Activated CD8-positive, alpha-beta T cell treated with anti-CD3 and anti-CD28 coated beads for 36 hours (primary cell): ENCODE measurements at regions not wholly inside any gene's neighbourhood (a gene's known extent, or its start where the extent isn't known, plus 50 kb on each side); places are given as distances from the start of the nearest gene placed in this dataset.

Source experiments
- ATAC-seq: fragments of 200-7000 bp; cut with Tn5 transposase; one replicate; pipeline ENCODE4 v1.10.0; 2021; ENCODE audit warnings: mild to moderate bottlenecking, moderate library complexity
- CTCF ChIA-PET: fragments of 350-600 bp; sonication (Branson Sonifier 250); formaldehyde crosslinking; loops from one replicate; lab custom pipeline; 2021; ENCODE audit warnings: antibody characterized with exemption; lab: Charles Lee
- POLR2A ChIA-PET: fragments of 350-600 bp; sonication (Branson Sonifier 250); formaldehyde crosslinking; loops from one replicate; lab custom pipeline; 2021; ENCODE audit warnings: antibody characterized with exemption; lab: Charles Lee
- DNase-seq: peaks from one replicate; pipeline ENCODE4 v3.0.0-alpha.2; 2020
- H3K27ac Mint-ChIP-seq: one replicate; pipeline ENCODE4 v1.8.0; 2021; ENCODE audit warnings: mild to moderate bottlenecking, mixed read lengths
- H3K27me3 Mint-ChIP-seq: one replicate; pipeline ENCODE4 v1.8.0; 2021; ENCODE audit warnings: mixed read lengths
- H3K36me3 Mint-ChIP-seq: one replicate; pipeline ENCODE4 v1.8.0; 2021; ENCODE audit warnings: low read depth, mixed read lengths
- H3K4me1 Mint-ChIP-seq: one replicate; pipeline ENCODE4 v1.8.0; 2021; ENCODE audit warnings: low read depth, mixed read lengths
- H3K4me3 Mint-ChIP-seq: one replicate; pipeline ENCODE4 v1.8.0; 2021; ENCODE audit warnings: mild to moderate bottlenecking, moderate library complexity, mixed read lengths
- H3K9me3 Mint-ChIP-seq: one replicate; pipeline ENCODE4 v1.8.0; 2021; ENCODE audit warnings: mixed read lengths
- CTCF ChIP-seq: fragments of 200-600 bp; IDR thresholded peaks from one replicate; pipeline ENCODE4 v1.8.0; 2022; ENCODE audit warnings: antibody characterized with exemption, mild to moderate bottlenecking
- intact Hi-C: fragments of 100-400 bp; cut with micrococcal nuclease; formaldehyde crosslinking; loops from one replicate; pipeline ENCODE4 v1.10.0; 2022

- no peak overlapping the region for H3K27ac Mint-ChIP-seq
- H3K36me3 Mint-ChIP-seq: no peaks in the 10 kb centered on the region
- H3K27me3 Mint-ChIP-seq: no peaks in the 10 kb centered on the region
- H3K9me3 Mint-ChIP-seq: no peaks in the 10 kb centered on the region
- no peak for TF ChIP-seq CTCF
- CTCF ChIA-PET: interaction anchor here (1.1 kb wide), 1 partner anchor 17 kb away, joined by 3 read pairs; no protein-coding TSS in a partner anchor
- no peak for DNase-seq
- POLR2A ChIA-PET: no interaction called here
- H3K4me1 Mint-ChIP-seq: peaks cover 1% of the 10 kb centered on the region
- intact Hi-C loops: loop anchor here (10.0 kb wide), 1 partner anchor 201 kb away; no protein-coding TSS in a partner anchor
- H3K4me3 Mint-ChIP-seq: no peak overlapping the region
- ATAC-seq: no peak
Measured at GRCh38 chr4:55175779-55176231, 50.4 kb upstream of the KDR start.

- Mint-ChIP-seq H3K36me3 (no peaks in the 10 kb centered on the region), H3K4me1 (peaks cover 1% of the 10 kb centered on the region), H3K27me3 (no peaks in the 10 kb centered on the region), H3K4me3 (no peak overlapping the region), H3K9me3 (no peaks in the 10 kb centered on the region), H3K27ac (no peak overlapping the region)
- TF ChIP-seq CTCF: no peak
- no peak for ATAC-seq
- no peak for DNase-seq
- ChIA-PET POLR2A (no interaction called here), CTCF (no interaction called here)
- intact Hi-C loops: loop anchor here (10.0 kb wide), 1 partner anchor 202 kb away; no protein-coding TSS in a partner anchor
Measured at GRCh38 chr4:55176497-55176896, 51.1 kb upstream of the KDR start.

- peaks cover 7% of the 10 kb centered on the region for H3K4me1 Mint-ChIP-seq
- H3K27me3 Mint-ChIP-seq: no peaks in the 10 kb centered on the region
- H3K4me3 Mint-ChIP-seq: no peak overlapping the region
- H3K27ac Mint-ChIP-seq: no peak overlapping the region
- POLR2A ChIA-PET: no interaction called here
- no peak for TF ChIP-seq CTCF
- H3K9me3 Mint-ChIP-seq: no peaks in the 10 kb centered on the region
- no peak for DNase-seq
- no peak for ATAC-seq
- intact Hi-C loops: loop anchor here (10.0 kb wide), 1 partner anchor 203 kb away; no protein-coding TSS in a partner anchor
- CTCF ChIA-PET: no interaction called here
- H3K36me3 Mint-ChIP-seq: no peaks in the 10 kb centered on the region
Measured at GRCh38 chr4:55177461-55177860, 52.1 kb upstream of the KDR start.

- H3K9me3 Mint-ChIP-seq: no peaks in the 10 kb centered on the region
- POLR2A ChIA-PET: no interaction called here
- CTCF ChIA-PET: no interaction called here
Measured at GRCh38 chr4:55178226-55179005, 53.0 kb upstream of the KDR start.

More at GRCh38 chr4:55178226-55179005, 53.0 kb upstream of the KDR start:
- no peak for TF ChIP-seq CTCF
- no peak overlapping the region for H3K27ac Mint-ChIP-seq
- intact Hi-C loops: loop anchor here (10.0 kb wide), 1 partner anchor 204 kb away; no protein-coding TSS in a partner anchor
- H3K27me3 Mint-ChIP-seq: peaks cover 1% of the 10 kb centered on the region
- H3K4me3 Mint-ChIP-seq: no peak overlapping the region
- H3K36me3 Mint-ChIP-seq: no peaks in the 10 kb centered on the region
- peaks cover 7% of the 10 kb centered on the region for H3K4me1 Mint-ChIP-seq
- ATAC-seq (no peak), DNase-seq (no peak)
